Stimulated activated CD4-positive, alpha-beta T cell treated with anti-CD3 and anti-CD28 coated beads, TNF-alpha, amount 100 ng/mL, for 24 hours (primary cell): ENCODE measurements at regions not wholly inside any gene's neighbourhood (a gene's known extent, or its start where the extent isn't known, plus 50 kb on each side); places are given as distances from the start of the nearest gene placed in this dataset.
"Not testable (repeated sequence)": the region's sequence is repeated elsewhere in the genome, so short reads cannot be mapped to it uniquely, and the experiment has no call there.

ENCODE experiments used
- DNase-seq, 3 experiments: peaks; one replicate each; pipeline ENCODE4 v3.0.0-alpha.2; 2020; ENCODE audit warnings: low read depth in 3 of 3

GRCh38 chr2:16058747-16059358, 118.5 kb downstream of the MYCN start:
- no peak for DNase-seq

DNA sequence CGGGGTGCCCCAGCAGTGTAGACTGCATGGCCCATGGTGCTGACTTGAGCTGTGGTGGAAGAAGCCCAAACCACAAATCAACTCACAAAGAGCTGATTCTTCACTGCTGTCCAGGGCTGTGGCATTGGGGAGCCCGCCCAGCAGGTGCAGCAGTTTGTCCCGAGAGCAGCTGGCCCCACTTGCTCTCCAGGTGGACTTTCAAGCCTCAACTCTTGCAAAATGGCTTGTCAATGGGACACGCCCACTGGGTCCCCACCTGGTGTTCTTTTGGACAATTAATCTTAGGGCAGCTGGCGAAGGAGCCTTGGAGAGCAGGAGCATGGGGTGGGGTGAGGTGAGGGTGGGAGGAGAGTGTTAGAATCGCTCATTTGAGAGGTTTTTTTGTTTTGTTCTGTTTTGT, 117.9 kb downstream of the MYCN start:
- DNase-seq: no peak

GRCh38 chr2:16057661-16058060, 117.3 kb downstream of the MYCN start:
- no peak for DNase-seq

GRCh38 chr2:16055848-16056580, 115.7 kb downstream of the MYCN start:
- no peak for DNase-seq

- no peak for DNase-seq
Measured at GRCh38 chr2:16053437-16054257, 113.3 kb downstream of the MYCN start.

DNA sequence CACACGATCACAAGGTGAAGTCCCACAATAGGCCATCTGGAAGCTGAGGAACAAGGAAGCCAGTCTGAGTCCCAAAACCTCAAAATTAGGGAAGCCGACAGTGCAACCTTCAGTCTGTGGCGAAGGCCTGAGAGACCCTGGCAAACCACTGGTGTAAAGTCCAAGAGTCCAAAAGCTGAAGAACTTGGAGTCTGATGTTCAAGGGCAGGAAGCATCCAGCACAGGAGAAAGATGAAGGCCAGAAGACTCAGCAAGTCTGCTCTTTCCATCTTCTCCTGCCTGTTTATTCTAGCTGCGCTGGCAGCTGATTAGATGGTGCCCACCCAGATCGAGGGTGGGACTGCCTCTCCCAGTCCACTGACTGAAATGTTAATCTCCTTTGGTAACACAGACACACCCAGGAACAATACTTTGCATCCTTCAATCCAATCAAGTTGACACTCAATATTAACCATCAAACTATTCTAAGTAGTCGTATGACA, 112.3 kb downstream of the MYCN start:
- not testable (repeated sequence) for DNase-seq

- DNase-seq: no peak
Measured at GRCh38 chr2:16051841-16052564, 111.7 kb downstream of the MYCN start.

DNA sequence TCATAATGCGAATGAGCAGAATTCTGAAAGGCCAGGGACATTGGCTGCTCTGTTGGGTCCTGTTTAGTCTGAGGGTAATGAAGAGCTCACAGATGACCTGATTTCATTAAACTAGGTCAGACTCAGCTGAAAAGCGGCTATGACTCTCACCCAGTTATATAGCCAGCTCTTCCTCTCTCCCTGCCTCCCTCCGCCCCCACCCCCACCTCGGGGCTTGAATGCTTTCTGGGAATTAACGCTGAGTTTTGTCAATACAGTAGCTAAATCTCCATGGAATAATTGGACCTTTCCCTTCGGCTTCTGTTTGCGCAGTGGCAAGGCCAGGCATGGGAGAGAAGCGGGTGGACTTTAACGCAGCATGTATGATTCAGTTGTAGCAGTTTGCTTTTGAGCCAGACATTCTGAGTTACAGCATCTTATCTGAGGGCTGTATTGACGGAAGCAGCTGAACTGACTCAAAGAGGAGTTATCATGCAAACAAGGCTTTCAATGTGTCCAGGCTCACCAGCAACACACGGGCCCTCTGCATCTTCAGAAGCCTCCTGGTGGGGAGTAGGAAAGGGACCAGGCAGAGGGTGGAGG, 110.6 kb downstream of the MYCN start:
- no peak for DNase-seq

DNA sequence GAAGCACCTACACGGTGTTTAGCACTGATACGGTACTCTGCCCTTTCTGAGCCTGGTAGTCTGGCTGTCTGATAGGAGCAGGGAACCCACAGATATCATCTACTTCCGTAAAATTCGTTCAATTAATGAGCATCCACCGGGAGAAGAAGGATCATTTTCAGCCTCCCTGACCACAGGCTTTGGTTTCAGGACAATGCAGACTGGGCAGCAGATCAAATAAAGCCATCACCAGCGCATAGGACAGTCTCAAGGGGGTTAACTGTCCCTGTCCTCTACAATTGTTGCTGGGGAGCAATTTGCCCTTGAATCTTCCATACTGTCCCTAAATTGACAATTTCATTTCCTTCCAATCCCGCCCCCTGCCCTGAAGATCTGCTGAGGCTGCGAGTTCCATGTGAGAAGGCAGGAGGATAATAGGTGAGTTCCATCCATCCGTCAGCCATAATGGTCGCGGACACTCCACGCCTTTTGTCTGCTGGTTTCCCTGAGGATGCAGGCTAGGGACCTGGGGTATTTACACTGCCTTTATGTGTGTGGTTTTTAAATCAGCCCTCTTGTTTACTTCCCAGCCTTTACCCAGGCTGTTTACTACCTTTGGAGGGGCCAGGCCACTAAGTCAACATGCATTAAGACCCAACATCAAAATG, 110.0 kb downstream of the MYCN start:
- no peak for DNase-seq

GRCh38 chr2:16049406-16049805, 109.1 kb downstream of the MYCN start:
- DNase-seq: no peak

GRCh38 chr2:16048466-16048865, 108.1 kb downstream of the MYCN start:
- no peak for DNase-seq

DNA sequence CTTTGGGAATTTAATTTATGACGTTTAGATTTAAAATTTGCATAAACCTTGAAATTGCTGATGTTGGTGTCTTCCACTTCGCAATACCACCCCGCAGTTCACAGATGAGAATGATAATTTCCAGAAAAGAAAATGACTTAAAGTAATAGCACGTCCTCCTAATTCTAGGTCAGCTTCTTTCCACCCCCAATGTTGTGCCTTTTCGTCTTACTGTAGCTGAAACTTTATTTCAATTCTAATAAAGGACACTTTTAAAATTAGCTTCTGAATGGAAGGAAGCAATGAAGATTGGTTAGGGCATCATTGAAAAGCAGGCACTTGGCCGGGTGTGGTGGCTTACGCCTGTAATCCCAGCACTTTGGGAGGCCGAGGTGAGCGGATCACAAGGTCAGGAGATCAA, 107.4 kb downstream of the MYCN start:
- no peak for DNase-seq

GRCh38 chr2:16046649-16047048, 106.3 kb downstream of the MYCN start:
- DNase-seq: no peak

GRCh38 chr2:16045653-16046352, 105.5 kb downstream of the MYCN start:
- no peak for DNase-seq

- DNase-seq: no peak
Measured at GRCh38 chr2:16044946-16045456, 104.7 kb downstream of the MYCN start.

- DNase-seq: no peak
Measured at GRCh38 chr2:16043627-16044026, 103.3 kb downstream of the MYCN start.

DNA sequence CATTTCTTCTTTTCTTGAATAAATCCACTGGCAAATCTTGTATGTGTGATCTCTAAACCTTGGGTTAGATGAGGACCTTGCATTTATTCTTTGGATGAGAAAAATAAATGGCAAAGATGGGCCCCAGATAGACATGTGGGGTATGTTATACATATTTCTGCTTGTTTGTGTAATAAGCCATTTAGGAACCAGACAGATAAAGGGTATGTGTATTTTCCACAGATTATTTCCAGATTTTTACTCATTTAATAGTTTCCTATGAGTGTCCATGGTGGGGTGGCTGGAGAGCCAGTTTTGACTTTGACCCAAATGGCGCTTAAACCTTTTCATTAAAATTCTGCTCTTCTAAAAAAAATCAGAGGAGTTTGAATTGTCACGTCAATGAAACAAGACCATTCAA, 102.8 kb downstream of the MYCN start:
- no peak for DNase-seq

GRCh38 chr2:16042201-16042700, 101.9 kb downstream of the MYCN start:
- no peak for DNase-seq

- DNase-seq: no peak
Measured at GRCh38 chr2:16040271-16041010, 100.1 kb downstream of the MYCN start.
